HG02798 (cell line): ENCODE measurements at regions not wholly inside any gene's neighbourhood (a gene's known extent, or its start where the extent isn't known, plus 50 kb on each side); places are given as distances from the start of the nearest gene placed in this dataset.
A peak's percentile ranks its signal among the peaks of the same experiment; 100 is the strongest.

Experiments
- ATAC-seq: cut with Tn5 transposase; IDR thresholded peaks from one replicate; pipeline ENCODE4 v1.9.1; 2021; ENCODE audit warnings: mild to moderate bottlenecking; ENCODE audit not compliant: unreplicated experiment, poor library complexity

GRCh38 chr3:43885908-43886618 is 195.3 kb downstream of the ABHD5 start:
- no peak for ATAC-seq

DNA sequence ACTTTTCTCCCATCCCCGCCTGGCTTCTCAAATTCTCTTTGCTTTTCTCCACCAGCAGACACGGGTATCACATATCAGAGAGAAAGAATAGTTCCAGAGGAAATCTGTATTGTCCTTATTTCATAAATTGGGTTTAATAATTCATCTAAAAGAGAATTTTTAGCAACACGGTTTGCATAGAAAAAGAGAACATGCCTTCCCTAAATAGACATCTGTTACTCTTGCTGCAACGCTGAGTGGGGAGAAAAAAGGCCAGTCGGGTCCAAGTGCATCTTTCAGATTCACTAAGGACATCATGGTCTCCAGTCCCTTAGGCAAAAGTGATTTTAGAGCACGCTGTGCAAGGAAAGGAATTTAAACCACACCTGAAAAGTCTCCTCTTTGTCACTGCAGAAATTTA is 201.3 kb downstream of the ABHD5 start:
- ATAC-seq: no peak

- ATAC-seq: peak; percentile 52
These were observed 201.8 kb downstream of the ABHD5 start for GRCh38 chr3:43892526-43892925.

DNA sequence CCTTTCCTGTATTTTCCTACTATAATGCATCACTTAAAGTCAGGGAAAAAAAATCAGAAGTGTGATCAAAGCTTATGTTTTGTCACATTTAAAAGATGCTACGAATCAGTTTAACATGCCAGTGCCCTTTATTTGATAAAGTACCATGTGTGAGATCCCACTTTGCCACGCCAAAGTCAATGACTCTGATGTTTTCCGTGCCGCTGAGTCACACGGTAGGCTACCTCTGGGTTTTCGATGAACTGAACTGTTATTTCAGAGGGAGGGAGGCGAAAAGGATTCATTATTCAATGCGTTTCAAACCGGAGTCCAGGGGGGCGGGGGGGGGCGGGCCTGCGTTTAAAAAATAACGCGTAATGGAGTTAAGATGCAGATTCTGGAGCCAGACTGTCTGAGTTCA is 203.0 kb downstream of the ABHD5 start:
- ATAC-seq: no peak

- ATAC-seq: peak; percentile 65
These were observed 203.7 kb downstream of the ABHD5 start for GRCh38 chr3:43894176-43895049.

DNA sequence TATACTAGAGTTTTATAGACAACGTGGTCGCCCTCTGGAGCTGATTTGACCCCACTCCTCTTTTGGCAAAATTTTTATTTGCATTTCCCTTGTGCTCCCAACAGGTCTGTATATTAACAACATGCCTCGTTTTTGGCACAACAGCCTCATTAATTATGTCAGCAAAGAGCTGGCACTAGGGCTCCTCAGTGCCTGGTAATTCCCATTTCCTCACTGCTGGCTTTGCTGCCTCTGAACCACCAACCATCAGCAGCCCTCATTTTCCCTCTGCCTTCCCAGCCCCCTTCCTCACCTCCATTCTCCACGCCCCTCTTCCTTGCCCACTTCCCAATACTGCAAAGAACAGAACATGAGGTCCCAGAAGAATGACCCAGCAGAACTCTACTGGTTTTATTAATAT is 204.8 kb downstream of the ABHD5 start:
- ATAC-seq: no peak

- ATAC-seq: no peak
These were observed 211.7 kb downstream of the ABHD5 start for GRCh38 chr3:43902415-43902814.

GRCh38 chr3:43905157-43905556 is 214.4 kb downstream of the ABHD5 start:
- no peak for ATAC-seq

GRCh38 chr3:43906849-43907507 is 216.2 kb downstream of the ABHD5 start:
- peak; percentile 45 for ATAC-seq

GRCh38 chr3:43907508-43907858 is 216.7 kb downstream of the ABHD5 start:
- ATAC-seq: peak; percentile 87

GRCh38 chr3:43908456-43908855 is 217.7 kb downstream of the ABHD5 start:
- no peak for ATAC-seq

- ATAC-seq: no peak
These were observed 218.4 kb downstream of the ABHD5 start for GRCh38 chr3:43909149-43909548.

- ATAC-seq: no peak
These were observed 220.0 kb downstream of the ABHD5 start for GRCh38 chr3:43910750-43911149.

- no peak for ATAC-seq
These were observed 222.6 kb downstream of the ABHD5 start for GRCh38 chr3:43913036-43913948.

- no peak for ATAC-seq
These were observed 223.5 kb downstream of the ABHD5 start for GRCh38 chr3:43914269-43914668.

DNA sequence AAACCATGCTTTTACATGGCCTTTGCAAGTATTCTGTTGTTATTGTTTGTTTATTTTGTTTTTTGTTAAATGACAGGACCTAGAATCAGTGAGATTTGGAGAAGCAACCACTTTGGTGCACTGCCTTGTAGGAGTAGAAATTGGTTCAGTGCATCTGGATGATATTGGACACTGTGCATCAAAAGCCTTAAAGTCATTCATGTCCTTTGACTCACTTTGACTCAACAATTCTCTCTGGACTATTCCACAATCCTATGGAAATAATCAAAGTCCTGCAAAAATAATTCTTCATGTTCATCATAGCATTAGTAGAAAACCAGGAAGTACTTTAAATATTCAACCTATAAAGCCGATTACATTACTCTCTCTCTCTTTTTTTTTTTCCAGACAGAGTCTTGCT is 224.8 kb downstream of the ABHD5 start:
- no peak for ATAC-seq

DNA sequence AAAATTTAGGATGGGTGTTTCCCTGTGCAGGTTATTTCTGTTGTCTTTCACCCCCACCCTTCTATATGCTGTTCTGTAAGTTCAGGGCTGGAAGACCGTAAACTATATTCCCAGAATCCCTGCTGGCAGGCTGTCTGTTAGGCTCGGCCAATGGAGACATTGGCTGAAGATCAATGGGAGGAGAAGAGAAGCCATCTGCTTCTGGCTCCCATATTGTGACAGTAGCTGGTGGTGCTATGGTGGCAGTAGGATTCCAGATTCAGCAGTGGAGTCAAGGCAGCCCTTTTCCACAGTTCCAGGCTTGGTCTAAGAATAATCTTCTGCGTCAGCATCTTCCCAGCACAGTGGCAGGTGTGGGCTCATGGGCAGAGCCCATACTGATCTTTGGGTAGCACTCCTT is 226.6 kb downstream of the ABHD5 start:
- no peak for ATAC-seq

DNA sequence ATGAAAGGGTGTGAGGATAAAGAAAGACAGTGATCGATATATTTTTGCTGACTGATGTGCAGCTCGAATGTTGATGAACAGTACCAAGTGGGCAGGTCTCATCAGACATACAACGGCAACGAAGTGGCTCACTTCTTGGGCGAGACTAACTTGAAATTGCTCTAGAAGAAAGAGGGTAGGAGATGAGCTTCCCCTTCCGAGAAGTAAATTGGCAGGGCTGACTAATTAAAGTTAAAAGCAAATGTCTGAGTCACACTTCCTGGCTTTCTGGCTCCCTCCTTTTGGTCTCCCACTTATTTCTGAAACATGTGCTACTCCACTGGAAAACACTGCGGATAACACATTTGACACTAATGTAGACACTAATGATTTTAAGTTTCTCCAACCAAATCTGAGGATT is 228.3 kb downstream of the ABHD5 start:
- ATAC-seq: no peak

DNA sequence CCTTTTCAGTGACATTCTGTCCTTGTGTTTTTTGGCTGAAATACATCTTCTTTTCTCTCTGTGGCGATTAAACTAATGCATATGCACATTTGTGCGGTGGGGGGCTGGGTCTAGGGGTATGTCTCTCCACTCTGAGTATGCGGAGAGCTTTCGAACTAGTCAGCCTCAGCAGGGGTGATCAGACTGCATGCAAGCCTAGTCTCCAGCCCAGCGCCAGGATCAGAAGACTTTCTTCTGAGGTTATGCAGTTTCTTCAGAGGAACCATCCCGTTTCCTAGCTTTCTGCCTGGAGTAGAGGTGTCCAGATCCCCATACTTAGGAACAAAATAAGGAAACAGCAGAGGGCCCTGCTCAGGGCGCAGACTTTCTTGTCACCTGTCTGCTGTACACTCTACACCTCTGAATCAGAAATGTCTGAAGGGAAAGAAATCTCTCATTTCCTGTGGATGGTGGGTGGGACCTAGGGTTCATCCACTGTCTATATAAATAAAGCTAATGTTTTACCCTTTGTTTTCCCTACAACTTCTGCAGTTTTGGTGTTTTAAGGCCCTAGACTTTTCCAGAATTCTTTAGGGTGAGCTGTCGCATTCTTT is 230.4 kb downstream of the ABHD5 start:
- no peak for ATAC-seq

GRCh38 chr3:43922374-43922773 is 231.6 kb downstream of the ABHD5 start:
- ATAC-seq: no peak
